ENCODE measurements at regions not wholly inside any gene's neighbourhood (a gene's known extent, or its start where the extent isn't known, plus 50 kb on each side); places are given as distances from the start of the nearest gene placed in this dataset.
"Not testable (repeated sequence)": the region's sequence is repeated elsewhere in the genome, so short reads cannot be mapped to it uniquely, and the experiment has no call there.

- TF ChIP-seq, protein P1, sequence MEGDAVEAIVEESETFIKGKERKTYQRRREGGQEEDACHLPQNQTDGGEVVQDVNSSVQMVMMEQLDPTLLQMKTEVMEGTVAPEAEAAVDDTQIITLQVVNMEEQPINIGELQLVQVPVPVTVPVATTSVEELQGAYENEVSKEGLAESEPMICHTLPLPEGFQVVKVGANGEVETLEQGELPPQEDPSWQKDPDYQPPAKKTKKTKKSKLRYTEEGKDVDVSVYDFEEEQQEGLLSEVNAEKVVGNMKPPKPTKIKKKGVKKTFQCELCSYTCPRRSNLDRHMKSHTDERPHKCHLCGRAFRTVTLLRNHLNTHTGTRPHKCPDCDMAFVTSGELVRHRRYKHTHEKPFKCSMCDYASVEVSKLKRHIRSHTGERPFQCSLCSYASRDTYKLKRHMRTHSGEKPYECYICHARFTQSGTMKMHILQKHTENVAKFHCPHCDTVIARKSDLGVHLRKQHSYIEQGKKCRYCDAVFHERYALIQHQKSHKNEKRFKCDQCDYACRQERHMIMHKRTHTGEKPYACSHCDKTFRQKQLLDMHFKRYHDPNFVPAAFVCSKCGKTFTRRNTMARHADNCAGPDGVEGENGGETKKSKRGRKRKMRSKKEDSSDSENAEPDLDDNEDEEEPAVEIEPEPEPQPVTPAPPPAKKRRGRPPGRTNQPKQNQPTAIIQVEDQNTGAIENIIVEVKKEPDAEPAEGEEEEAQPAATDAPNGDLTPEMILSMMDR (IDR thresholded peaks at IDR 0.05), result not testable (repeated sequence)
- TF ChIP-seq TCF7L2 (IDR thresholded peaks at IDR 0.05; ENCODE audit: low read depth, low read length); REST (IDR thresholded peaks at IDR 0.05; ENCODE audit: insufficient read depth in 1 of 2, low read depth in 2 of 2, low read length in 1 of 2); SIN3A (IDR thresholded peaks at IDR 0.05; ENCODE audit: borderline replicate concordance, insufficient read depth, low read depth, low read length); POLR2AphosphoS5 (IDR thresholded peaks at IDR 0.05; ENCODE audit: low read depth, low read length): not testable (repeated sequence)
Measured at GRCh38 chr1:80137946-80138602, 1131.5 kb upstream of the ADGRL4 start.

Measured in Panc1 (cell line).